ENCODE measurements at regions not wholly inside any gene's neighbourhood (a gene's known extent, or its start where the extent isn't known, plus 50 kb on each side); places are given as distances from the start of the nearest gene placed in this dataset.

DNA sequence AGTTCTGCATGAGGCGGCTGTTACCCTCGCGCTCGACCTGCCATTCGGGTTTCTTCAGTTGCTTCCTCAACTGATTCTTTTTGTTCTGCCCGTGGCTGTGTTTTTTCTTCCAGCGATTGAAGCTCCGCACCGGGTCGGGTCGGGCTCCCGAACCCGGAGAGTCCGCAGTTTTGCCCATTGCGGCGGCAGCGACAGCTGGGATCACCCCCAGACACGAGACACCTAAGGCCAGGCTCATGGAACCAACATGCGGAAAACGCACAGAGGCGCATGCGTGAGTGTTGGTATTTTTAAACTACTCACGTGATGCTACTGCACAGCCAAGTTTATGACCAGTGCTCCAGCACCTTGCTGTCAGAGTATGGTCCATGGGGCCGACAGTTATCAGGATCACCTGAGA lies 100.0 kb downstream of the SPATA31D1 start:
- TF ChIP-seq, protein P1, sequence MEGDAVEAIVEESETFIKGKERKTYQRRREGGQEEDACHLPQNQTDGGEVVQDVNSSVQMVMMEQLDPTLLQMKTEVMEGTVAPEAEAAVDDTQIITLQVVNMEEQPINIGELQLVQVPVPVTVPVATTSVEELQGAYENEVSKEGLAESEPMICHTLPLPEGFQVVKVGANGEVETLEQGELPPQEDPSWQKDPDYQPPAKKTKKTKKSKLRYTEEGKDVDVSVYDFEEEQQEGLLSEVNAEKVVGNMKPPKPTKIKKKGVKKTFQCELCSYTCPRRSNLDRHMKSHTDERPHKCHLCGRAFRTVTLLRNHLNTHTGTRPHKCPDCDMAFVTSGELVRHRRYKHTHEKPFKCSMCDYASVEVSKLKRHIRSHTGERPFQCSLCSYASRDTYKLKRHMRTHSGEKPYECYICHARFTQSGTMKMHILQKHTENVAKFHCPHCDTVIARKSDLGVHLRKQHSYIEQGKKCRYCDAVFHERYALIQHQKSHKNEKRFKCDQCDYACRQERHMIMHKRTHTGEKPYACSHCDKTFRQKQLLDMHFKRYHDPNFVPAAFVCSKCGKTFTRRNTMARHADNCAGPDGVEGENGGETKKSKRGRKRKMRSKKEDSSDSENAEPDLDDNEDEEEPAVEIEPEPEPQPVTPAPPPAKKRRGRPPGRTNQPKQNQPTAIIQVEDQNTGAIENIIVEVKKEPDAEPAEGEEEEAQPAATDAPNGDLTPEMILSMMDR (IDR thresholded peaks at IDR 0.05): no peak
- TF ChIP-seq POLR2AphosphoS5 (IDR thresholded peaks at IDR 0.05) (no peak), POLR2A (IDR thresholded peaks at IDR 0.05) (no peak)

Data from breast epithelium (tissue), 3 donors.